ENCODE measurements at regions not wholly inside any gene's neighbourhood (a gene's known extent, or its start where the extent isn't known, plus 50 kb on each side); places are given as distances from the start of the nearest gene placed in this dataset.

DNA sequence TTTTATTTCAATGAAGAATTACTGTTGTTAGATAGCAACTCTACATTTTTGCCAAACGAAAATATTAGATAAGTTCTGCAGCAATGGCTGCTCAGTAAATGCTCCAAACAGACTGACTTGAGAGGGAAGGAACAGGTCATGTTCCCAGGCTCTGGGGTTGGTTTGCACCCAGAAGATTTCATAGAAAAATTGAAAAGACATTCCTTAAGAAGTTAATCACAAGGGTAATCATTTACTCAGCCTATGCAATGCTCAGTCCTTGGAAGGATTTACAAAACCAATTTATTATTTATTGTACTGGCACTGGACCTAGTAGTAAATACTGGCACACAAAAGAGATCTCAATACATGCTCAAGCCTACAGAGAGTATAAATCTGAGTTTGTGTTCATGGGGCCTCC, 179.1 kb upstream of the MTNR1B start:
- no peak overlapping the region for H3K4me2 ChIP-seq (ENCODE audit: insufficient read depth in 1 of 2, low read depth in 2 of 2, low read length in 2 of 2)
- CTCF ChIA-PET (ENCODE audit: partially characterized antibody), result interaction anchor here (0.6 to 1.6 kb wide), 3 partner anchors 10 to 202 kb away, joined by 3 to 4 read pairs (median 3); no protein-coding TSS in a partner anchor

More for the DNA sequence above, 179.1 kb upstream of the MTNR1B start:
- H3K9ac ChIP-seq (replicated peaks in 1 of 4; ENCODE audit: extremely low read depth in 1 of 4, low read depth in 3 of 4, low read length in 3 of 4), result no peak overlapping the region
- no peak overlapping the region for H3K4me3 ChIP-seq (ENCODE audit: extremely low read depth in 1 of 4, insufficient read depth in 2 of 4, low read depth in 3 of 4, low read length in 4 of 4)
- FAIRE-seq, result no peak
- no peak overlapping the region for H4K8ac ChIP-seq (ENCODE audit: extremely low read depth, insufficient read depth, low read length)
- POLR2A ChIA-PET (ENCODE audit: partially characterized antibody), result no interaction called here
- H3K9me3 ChIP-seq (ENCODE audit: insufficient read depth in 2 of 2, low read depth in 1 of 2, low read length in 1 of 2), result no peaks in the 10 kb centered on the region; a peak in 1 of 4 replicates
- H3K27me3 ChIP-seq (replicated peaks in 1 of 4; ENCODE audit: control insufficient read depth in 3 of 4, extremely low read depth in 1 of 4, insufficient read depth in 3 of 4, low read length in 3 of 4), result no peaks in the 10 kb centered on the region
- H2BK20ac ChIP-seq (ENCODE audit: low read length), result no peak overlapping the region
- no peak overlapping the region for H2BK15ac ChIP-seq (ENCODE audit: low read length)
- no peak overlapping the region for H2BK120ac ChIP-seq (replicated peaks; ENCODE audit: low read depth, low read length)
- no peak for DNase-seq (ENCODE audit: low read depth in 1 of 2, low spot score in 2 of 2)
- WGBS, 2 experiments (ENCODE audit: extremely low coverage in 1 of 2, insufficient coverage in 1 of 2, insufficient read length in 1 of 2, insufficient replicate concordance in 2 of 2, low coverage in 1 of 2, low lambda C conversion rate in 2 of 2, missing lambda C conversion rate in 1 of 2), result 70% methylated on average over 1 of the region's 1 CpG; no CpG with 5 or more reads in 1 of the 2 experiments
- no peak overlapping the region for H3K23ac ChIP-seq (ENCODE audit: insufficient read length)
- no peaks in the 10 kb centered on the region for H3K23me2 ChIP-seq (ENCODE audit: low read depth, low read length)
- H2AFZ ChIP-seq (ENCODE audit: low read length), result no peak overlapping the region
- H2AK5ac ChIP-seq (ENCODE audit: low read depth, low read length), result no peak overlapping the region
- H4K20me1 ChIP-seq (replicated peaks in 1 of 2; ENCODE audit: control insufficient read depth in 1 of 2, insufficient read depth in 2 of 2, low read length in 2 of 2), result no peaks in the 10 kb centered on the region
- no peak overlapping the region for H3K18ac ChIP-seq (ENCODE audit: extremely low read depth, low read length)
- H4K5ac ChIP-seq (ENCODE audit: insufficient read length, low read depth, low read length), result no peak overlapping the region
- H2BK5ac ChIP-seq (ENCODE audit: low read depth, low read length), result no peak overlapping the region
- H3K56ac ChIP-seq (replicated peaks; ENCODE audit: insufficient read length, low read depth, low read length), result no peak overlapping the region
- H3K14ac ChIP-seq (ENCODE audit: insufficient read length), result no peak overlapping the region
- no peak overlapping the region for H2BK12ac ChIP-seq (ENCODE audit: low read depth, low read length)
- H3K79me2 ChIP-seq (ENCODE audit: control insufficient read depth in 1 of 2, insufficient read depth in 2 of 2, low read length in 2 of 2), result no peaks in the 10 kb centered on the region
- H3K79me1 ChIP-seq (ENCODE audit: low read depth, low read length), result no peaks in the 10 kb centered on the region
- H4K91ac ChIP-seq (replicated peaks; ENCODE audit: insufficient read length, low read length), result no peak overlapping the region
- H3K27ac ChIP-seq (ENCODE audit: low read depth, low read length), result no peak overlapping the region
- H3K36me3 ChIP-seq (ENCODE audit: control insufficient read depth in 2 of 4, insufficient read depth in 4 of 4, low read length in 3 of 4), result peaks cover 0 to 4% (median 0%) of the 10 kb centered on the region in 4 experiments; a peak in 2 of 8 replicates
- peaks cover 0 to 11% (median 3%) of the 10 kb centered on the region in 4 experiments; a peak in 3 of 7 replicates for H3K4me1 ChIP-seq (replicated peaks in 1 of 4; ENCODE audit: control insufficient read depth in 3 of 4, insufficient read depth in 4 of 4, low read length in 3 of 4)
- H3K4ac ChIP-seq (replicated peaks; ENCODE audit: insufficient read length, low read depth, low read length), result no peak overlapping the region
- no peak for TF ChIP-seq EP300 (IDR thresholded peaks at IDR 0.05; ENCODE audit: borderline replicate concordance in 1 of 2, low read depth in 2 of 2, low read length in 2 of 2)
- no peak for TF ChIP-seq JUN (IDR thresholded peaks at IDR 0.05; ENCODE audit: low read depth, low read length)
- no peak for TF ChIP-seq PHF8 (conservative IDR thresholded peaks at IDR 0.05; ENCODE audit: low read depth, low read length)
- TF ChIP-seq BRCA1 (IDR thresholded peaks at IDR 0.05; ENCODE audit: low read depth, low read length), result no peak
